K562 (cell line): ENCODE measurements at regions not wholly inside any gene's neighbourhood (a gene's known extent, or its start where the extent isn't known, plus 50 kb on each side); places are given as distances from the start of the nearest gene placed in this dataset.

Source experiments
- ARID1B ChIP-seq: fragments of 450-650 bp; IDR thresholded peaks from 2 replicates; pipeline ENCODE4 v1.6.1; 2016; ENCODE audit warnings: antibody characterized with exemption, mild to moderate bottlenecking, inconsistent platforms
- CREB1 ChIP-seq, 2 experiments: sonication (generic) in 1 of 2; formaldehyde crosslinking in 1 of 2; IDR thresholded peaks; 2 replicates each; pipeline versions ENCODE4 v1.6.1 to v1.8.0; 2012 to 2022; ENCODE audit warnings: inconsistent platforms in 1 of 2, mild to moderate bottlenecking in 1 of 2, missing genetic modification reagents in 1 of 2, moderate library complexity in 1 of 2
- DPF2 ChIP-seq: fragments of 450-650 bp; IDR thresholded peaks from 2 replicates; pipeline ENCODE4 v1.6.1; 2016
- EHMT2 ChIP-seq: fragments of 450-650 bp; IDR thresholded peaks from 2 replicates; pipeline ENCODE4 v1.6.1; 2018; ENCODE audit warnings: antibody characterized with exemption
- ELK1 ChIP-seq: sonication (generic); formaldehyde crosslinking; IDR thresholded peaks from 2 replicates; pipeline ENCODE4 v1.8.1; 2022; ENCODE audit warnings: missing genetic modification reagents
- ERF ChIP-seq: fragments of 450-650 bp; formaldehyde crosslinking; IDR thresholded peaks from 2 replicates; pipeline ENCODE4 v1.4.0; 2020; ENCODE audit warnings: mild to moderate bottlenecking, mixed read lengths
- ESRRA ChIP-seq: fragments of 450-650 bp; IDR thresholded peaks from 2 replicates; pipeline ENCODE4 v1.6.1; 2014; ENCODE audit warnings: low read depth, mild to moderate bottlenecking, moderate library complexity, borderline replicate concordance
- ETS2 ChIP-seq: IDR thresholded peaks from 2 replicates; pipeline ENCODE4 v1.6.1; 2016; ENCODE audit warnings: borderline replicate concordance, missing genetic modification characterization, mild to moderate bottlenecking, moderate library complexity, missing compliant biosample characterization; ENCODE audit not compliant: poor library complexity, severe bottlenecking
- HNRNPL ChIP-seq: fragments of 200-400 bp; formaldehyde crosslinking; IDR thresholded peaks from 2 replicates; pipeline ENCODE4 v1.6.1; 2017; ENCODE audit warnings: low read depth, mild to moderate bottlenecking, low read length
- JUND ChIP-seq, 2 experiments: IDR thresholded peaks; 2 replicates in 1 of 2; 3 replicates in 1 of 2; pipeline ENCODE4 v1.6.1; 2011; ENCODE audit warnings: borderline replicate concordance in 2 of 2, low read depth in 2 of 2, low read length in 2 of 2, improper control_type of control experiment in 1 of 2, missing biosample characterization in 1 of 2, missing genetic modification characterization in 1 of 2, missing genetic modification reagents in 1 of 2
- KDM4B ChIP-seq, 2 experiments: fragments of 450-650 bp in 1 of 2; sonication (generic) in 1 of 2; IDR thresholded peaks; 2 replicates each; pipeline ENCODE4 v1.6.1; 2016 to 2017; ENCODE audit warnings: borderline replicate concordance in 2 of 2, antibody characterized with exemption in 1 of 2, low read depth in 1 of 2, mild to moderate bottlenecking in 1 of 2
- MAFF ChIP-seq: IDR thresholded peaks from 2 replicates; pipeline ENCODE4 v1.6.1; 2012; ENCODE audit warnings: low read length, improper control_type of control experiment
- MAFK ChIP-seq: IDR thresholded peaks from 2 replicates; pipeline ENCODE4 v1.6.1; 2011; ENCODE audit warnings: low read length, improper control_type of control experiment
- MAX ChIP-seq: sonication (generic); formaldehyde crosslinking; IDR thresholded peaks from 2 replicates; pipeline ENCODE4 v1.9.0; 2022; ENCODE audit warnings: mild to moderate bottlenecking, missing genetic modification reagents
- POLR2G ChIP-seq: fragments of 200-400 bp; formaldehyde crosslinking; IDR thresholded peaks from 2 replicates; pipeline ENCODE4 v1.6.1; 2017; ENCODE audit warnings: low read depth, mild to moderate bottlenecking, antibody characterized with exemption, low read length, moderate library complexity
- SOX6 ChIP-seq: fragments of 450-650 bp; IDR thresholded peaks from 2 replicates; pipeline ENCODE4 v1.6.1; 2014; ENCODE audit warnings: mild to moderate bottlenecking
- USF2 ChIP-seq: sonication (generic); formaldehyde crosslinking; IDR thresholded peaks from 2 replicates; pipeline ENCODE4 v1.5.0; 2020; ENCODE audit warnings: missing genetic modification reagents
- TF ChIP-seq, protein P1 (sequence below): fragments of 250-450 bp; sonication (Bioruptor Pico); IDR thresholded peaks from 2 replicates; pipeline ENCODE4 v1.5.0; 2021; ENCODE audit warnings: mild to moderate bottlenecking, moderate library complexity

DNA sequence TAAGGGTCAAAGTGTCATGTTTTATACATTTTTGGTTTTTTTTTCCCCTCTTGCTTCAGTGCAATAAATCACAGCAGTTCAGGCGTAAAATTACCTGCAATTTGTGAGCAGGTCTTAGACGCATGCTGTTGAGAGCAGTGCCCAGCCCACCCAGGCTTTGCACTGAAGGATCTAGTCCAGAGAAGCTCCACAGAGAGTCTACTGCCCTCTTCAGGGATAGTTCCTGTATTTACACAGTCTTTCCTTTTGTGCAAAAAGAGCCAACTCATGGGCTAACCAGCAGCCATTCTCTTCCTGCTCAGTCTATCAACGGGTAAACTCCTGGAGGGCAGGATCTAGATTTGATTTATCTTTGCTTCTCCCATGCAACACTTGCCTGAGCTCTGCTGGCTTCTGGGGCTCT is 82.2 kb upstream of the NAMPT start (continued):
- no peak for TF ChIP-seq CREB1 (IDR thresholded peaks at IDR 0.05)
- TF ChIP-seq CREB1 (CRISPR knock-in tag; IDR thresholded peaks at IDR 0.05), result no peak
- peak; percentile 56; the same call in 1 of the 2 replicates for TF ChIP-seq EHMT2
- no peak for TF ChIP-seq KDM4B (IDR thresholded peaks at IDR 0.05; ENCODE audit: borderline replicate concordance in 2 of 2, low read depth in 1 of 2)
- TF ChIP-seq HNRNPL, result no peak
- peak; percentile 57; the same call in 1 of the 2 replicates for TF ChIP-seq MAFF
- no peak for TF ChIP-seq ESRRA
- TF ChIP-seq, protein P1, sequence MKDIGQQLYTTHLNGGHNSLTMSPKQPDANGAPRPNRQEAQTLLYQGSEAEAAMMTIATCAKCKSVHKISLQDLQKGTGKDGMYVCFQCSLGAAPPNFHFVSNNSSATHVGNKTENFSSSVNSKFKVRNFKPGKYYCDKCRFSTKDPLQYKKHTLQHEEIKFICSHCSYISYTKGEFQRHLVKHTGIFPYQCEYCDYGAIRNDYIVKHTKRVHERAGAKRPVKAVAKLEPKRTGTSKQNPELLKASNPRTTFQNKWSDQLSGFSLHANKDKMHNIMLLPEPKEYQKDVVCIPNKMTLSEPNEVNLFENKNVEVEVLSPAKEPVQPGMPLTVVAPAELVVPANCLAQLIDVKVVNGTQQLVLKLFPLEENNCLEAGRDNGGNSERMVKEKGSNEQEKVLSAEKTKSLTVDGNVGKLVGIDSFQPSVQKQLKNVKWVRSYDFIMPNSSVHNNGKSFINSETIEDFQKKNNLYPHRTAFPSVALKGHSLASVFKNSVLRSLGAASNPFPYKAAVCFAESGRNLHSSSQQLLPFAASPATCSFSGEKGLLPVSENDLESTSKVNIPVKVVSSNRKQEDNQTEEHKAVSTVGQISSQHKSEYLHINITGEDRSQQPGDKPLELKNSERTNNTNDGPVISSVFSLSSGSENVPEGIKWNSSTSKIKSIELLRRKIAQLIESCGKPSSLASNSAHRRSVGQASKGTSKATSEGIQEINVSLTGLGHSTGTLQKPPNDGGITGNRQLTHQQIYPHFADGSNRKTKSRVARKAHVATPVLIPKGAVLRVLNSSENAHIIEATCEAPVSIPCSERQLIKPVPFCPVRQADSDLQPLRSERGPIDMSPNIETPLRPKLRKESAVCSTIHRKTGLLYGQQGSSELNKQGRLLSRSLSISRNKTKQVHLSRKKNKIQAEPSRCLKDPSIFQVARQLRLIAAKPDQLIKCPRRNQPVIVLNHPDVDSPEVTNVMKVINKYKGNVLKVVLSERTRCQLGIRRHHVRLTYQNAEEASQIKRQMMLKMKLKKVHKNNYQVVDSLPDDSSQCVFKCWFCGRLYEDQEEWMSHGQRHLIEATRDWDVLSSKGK (CRISPR knock-in tag), result no peak
- no peak for TF ChIP-seq ELK1
- peak; percentile 67; the same call in 1 of the 2 replicates for TF ChIP-seq SOX6
- no peak for TF ChIP-seq ETS2 (tag)
- TF ChIP-seq DPF2, result peak; percentile 41; the same call in 1 of the 2 replicates
- TF ChIP-seq POLR2G, result no peak
- no peak for TF ChIP-seq MAX
- TF ChIP-seq USF2 (CRISPR knock-in tag), result no peak
- peak; percentile 43; the same call in 1 of the 2 replicates for TF ChIP-seq ARID1B
- peak; percentile 56; the same call in 1 of the 2 replicates for TF ChIP-seq MAFK
- peak; percentile 36; the same call in 1 of the 2 replicates for TF ChIP-seq JUND (IDR thresholded peaks at IDR 0.05; ENCODE audit: borderline replicate concordance, low read depth, low read length)
- TF ChIP-seq JUND (tag; IDR thresholded peaks at IDR 0.05; ENCODE audit: borderline replicate concordance, low read depth, low read length), result peak; percentile 49; the same call in 1 of the 3 replicates
- TF ChIP-seq ERF, result no peak
- TF ChIP-seq, all 486 proteins: peak for 62
